ENCODE measurements at regions not wholly inside any gene's neighbourhood (a gene's known extent, or its start where the extent isn't known, plus 50 kb on each side); places are given as distances from the start of the nearest gene placed in this dataset.
"Not testable (repeated sequence)": the region's sequence is repeated elsewhere in the genome, so short reads cannot be mapped to it uniquely, and the experiment has no call there.

- H3K27ac ChIP-seq; intact Hi-C loops (cut with DNase I); H3K9me3 ChIP-seq; H3K36me3 ChIP-seq; DNase-seq; H3K4me3 ChIP-seq; H3K27me3 ChIP-seq; ATAC-seq; H3K4me1 ChIP-seq: not testable (repeated sequence)
Measured at GRCh38 chr1:219863816-219864215, 64.5 kb downstream of the SLC30A10 start.

GRCh38 chr1:219862366-219862765 lies 66.0 kb downstream of the SLC30A10 start:
- ATAC-seq: no peak
- H3K27ac ChIP-seq: no peak overlapping the region
- intact Hi-C loops (cut with DNase I): no loop called here
- H3K4me1 ChIP-seq: no peaks in the 10 kb centered on the region
- no peaks in the 10 kb centered on the region for H3K9me3 ChIP-seq
- no peaks in the 10 kb centered on the region for H3K27me3 ChIP-seq
- no peak for TF ChIP-seq CTCF (IDR thresholded peaks at IDR 0.05)
- no peak overlapping the region for H3K4me3 ChIP-seq
- no peaks in the 10 kb centered on the region for H3K36me3 ChIP-seq
- no peak for DNase-seq

GRCh38 chr1:219858980-219859379 lies 69.4 kb downstream of the SLC30A10 start:
- ATAC-seq (no peak), DNase-seq (no peak)
- H3K9me3 ChIP-seq: no peaks in the 10 kb centered on the region
- TF ChIP-seq CTCF (IDR thresholded peaks at IDR 0.05): no peak
- H3K4me1 ChIP-seq: no peaks in the 10 kb centered on the region
- no peaks in the 10 kb centered on the region for H3K27me3 ChIP-seq
- no peak overlapping the region for H3K27ac ChIP-seq
- H3K36me3 ChIP-seq: no peaks in the 10 kb centered on the region
- H3K4me3 ChIP-seq: no peak overlapping the region
- intact Hi-C loops (cut with DNase I): no loop called here

- DNase-seq: no peak
- Histone ChIP-seq H3K4me1 (no peaks in the 10 kb centered on the region), H3K27ac (no peak overlapping the region), H3K9me3 (no peaks in the 10 kb centered on the region), H3K27me3 (no peaks in the 10 kb centered on the region), H3K4me3 (no peak overlapping the region), H3K36me3 (no peaks in the 10 kb centered on the region)
- intact Hi-C loops (cut with DNase I): no loop called here
- no peak for TF ChIP-seq CTCF (IDR thresholded peaks at IDR 0.05)
- ATAC-seq: no peak
Measured at GRCh38 chr1:219847215-219847855, 81.0 kb downstream of the SLC30A10 start.

GRCh38 chr1:219839595-219839994 lies 88.8 kb downstream of the SLC30A10 start:
- intact Hi-C loops (cut with DNase I); H3K27ac ChIP-seq; H3K4me3 ChIP-seq; DNase-seq; H3K4me1 ChIP-seq; H3K9me3 ChIP-seq; ATAC-seq; H3K36me3 ChIP-seq; H3K27me3 ChIP-seq: not testable (repeated sequence)

GRCh38 chr1:219837994-219838294 lies 90.4 kb downstream of the SLC30A10 start:
- no peaks in the 10 kb centered on the region for H3K36me3 ChIP-seq
- intact Hi-C loops (cut with DNase I): no loop called here
- no peaks in the 10 kb centered on the region for H3K4me1 ChIP-seq
- H3K27me3 ChIP-seq: no peaks in the 10 kb centered on the region
- no peak overlapping the region for H3K4me3 ChIP-seq
- H3K9me3 ChIP-seq: no peaks in the 10 kb centered on the region
- TF ChIP-seq CTCF (IDR thresholded peaks at IDR 0.05): no peak
- ATAC-seq (no peak), DNase-seq (no peak)
- no peak overlapping the region for H3K27ac ChIP-seq

Measured in upper lobe of right lung (tissue), 1 donor.